ENCODE measurements at regions not wholly inside any gene's neighbourhood (a gene's known extent, or its start where the extent isn't known, plus 50 kb on each side); places are given as distances from the start of the nearest gene placed in this dataset.

GRCh38 chr11:13896175-13896980 lies 66.1 kb upstream of the SPON1 start:
- TF ChIP-seq CTCF (IDR thresholded peaks at IDR 0.05; ENCODE audit: insufficient read depth, low read length), result no peak
- no peak for TF ChIP-seq POLR2AphosphoS5 (IDR thresholded peaks at IDR 0.05; ENCODE audit: low read depth)
